DND-41 (cell line): ENCODE measurements at regions not wholly inside any gene's neighbourhood (a gene's known extent, or its start where the extent isn't known, plus 50 kb on each side); places are given as distances from the start of the nearest gene placed in this dataset.

ENCODE experiments used
- CTCF ChIP-seq: IDR thresholded peaks from 2 replicates; pipeline ENCODE4 v1.5.1; 2012; ENCODE audit warnings: borderline replicate concordance, low read length, moderate library complexity, mild to moderate bottlenecking; ENCODE audit not compliant: poor library complexity, severe bottlenecking; ENCODE audit errors: extremely low read depth
- EZH2 ChIP-seq: IDR thresholded peaks from 3 replicates; pipeline ENCODE4 v1.6.1; 2012; ENCODE audit warnings: borderline replicate concordance, low read depth, mild to moderate bottlenecking, moderate library complexity, low read length, inconsistent platforms; ENCODE audit not compliant: severe bottlenecking

- TF ChIP-seq CTCF (no peak), EZH2 (no peak)
Measured at GRCh38 chr10:108500396-108500795, 1335.9 kb upstream of the SORCS1 start.
